ENCODE measurements at regions not wholly inside any gene's neighbourhood (a gene's known extent, or its start where the extent isn't known, plus 50 kb on each side); places are given as distances from the start of the nearest gene placed in this dataset.

DNA sequence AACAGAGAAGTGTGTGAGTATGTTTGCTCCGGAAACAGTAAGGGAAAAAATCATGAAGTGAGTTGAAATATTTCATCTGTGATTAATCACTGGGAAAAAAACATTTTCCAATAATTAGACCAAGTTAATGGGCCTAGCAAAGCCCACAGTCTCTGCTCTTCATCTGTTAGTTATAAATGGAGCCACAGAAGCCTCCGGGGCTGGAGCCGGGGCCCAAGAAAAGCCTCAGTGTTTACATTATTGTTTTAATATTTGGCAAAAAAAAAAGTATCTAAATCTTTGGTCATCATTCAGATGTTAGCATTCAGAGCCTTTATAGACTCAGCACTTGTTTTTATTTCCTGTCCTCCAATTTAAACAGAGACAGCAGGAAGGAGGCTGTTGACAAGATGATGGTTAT lies 115.0 kb downstream of the UBE2U start:
- peak overlapping the region in 1 of 5 donors; percentile 23 for H3K27ac ChIP-seq
- no peaks in the 10 kb centered on the region for H3K9me3 ChIP-seq
- TF ChIP-seq, protein P1, sequence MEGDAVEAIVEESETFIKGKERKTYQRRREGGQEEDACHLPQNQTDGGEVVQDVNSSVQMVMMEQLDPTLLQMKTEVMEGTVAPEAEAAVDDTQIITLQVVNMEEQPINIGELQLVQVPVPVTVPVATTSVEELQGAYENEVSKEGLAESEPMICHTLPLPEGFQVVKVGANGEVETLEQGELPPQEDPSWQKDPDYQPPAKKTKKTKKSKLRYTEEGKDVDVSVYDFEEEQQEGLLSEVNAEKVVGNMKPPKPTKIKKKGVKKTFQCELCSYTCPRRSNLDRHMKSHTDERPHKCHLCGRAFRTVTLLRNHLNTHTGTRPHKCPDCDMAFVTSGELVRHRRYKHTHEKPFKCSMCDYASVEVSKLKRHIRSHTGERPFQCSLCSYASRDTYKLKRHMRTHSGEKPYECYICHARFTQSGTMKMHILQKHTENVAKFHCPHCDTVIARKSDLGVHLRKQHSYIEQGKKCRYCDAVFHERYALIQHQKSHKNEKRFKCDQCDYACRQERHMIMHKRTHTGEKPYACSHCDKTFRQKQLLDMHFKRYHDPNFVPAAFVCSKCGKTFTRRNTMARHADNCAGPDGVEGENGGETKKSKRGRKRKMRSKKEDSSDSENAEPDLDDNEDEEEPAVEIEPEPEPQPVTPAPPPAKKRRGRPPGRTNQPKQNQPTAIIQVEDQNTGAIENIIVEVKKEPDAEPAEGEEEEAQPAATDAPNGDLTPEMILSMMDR (IDR thresholded peaks at IDR 0.05): no peak
- TF ChIP-seq EP300 (IDR thresholded peaks at IDR 0.05) (no peak), POLR2A (IDR thresholded peaks at IDR 0.05) (no peak), POLR2AphosphoS5 (IDR thresholded peaks at IDR 0.05) (no peak)
- H3K27me3 ChIP-seq: no peaks in the 10 kb centered on the region
- no peak for DNase-seq
- no peaks in the 10 kb centered on the region for H3K4me1 ChIP-seq
- no peak overlapping the region for H3K4me3 ChIP-seq
- WGBS, 5 donors: 55 to 80% (median 67%) methylated on average over 3 of the region's 3 CpGs
- H3K36me3 ChIP-seq: no peaks in the 10 kb centered on the region
- intact Hi-C loops (cut with DNase I; ENCODE audit: low total_unique reads): no loop called here

DNA sequence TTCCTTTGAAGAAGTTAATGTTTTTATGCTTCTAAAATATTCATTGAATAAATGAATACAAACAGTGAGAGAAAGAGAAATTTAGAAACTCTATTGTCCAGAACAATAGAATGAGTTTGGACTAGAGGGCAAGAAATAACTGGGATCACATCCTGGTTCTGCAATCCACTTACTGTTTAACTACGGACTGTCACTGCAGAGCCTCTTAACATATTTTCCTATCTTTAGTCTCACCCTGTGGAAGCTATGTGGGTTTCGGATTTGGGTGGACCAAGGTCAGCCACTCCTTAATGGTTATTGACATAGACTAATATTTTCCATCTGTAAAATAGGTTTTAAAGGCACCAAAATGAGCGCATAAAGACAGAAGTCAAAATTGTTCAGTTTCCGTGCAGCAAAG lies 116.6 kb downstream of the UBE2U start:
- intact Hi-C loops (cut with DNase I; ENCODE audit: low total_unique reads): no loop called here
- TF ChIP-seq EP300 (IDR thresholded peaks at IDR 0.05): no peak
- TF ChIP-seq, protein P1 (IDR thresholded peaks at IDR 0.05): no peak
- TF ChIP-seq POLR2A (IDR thresholded peaks at IDR 0.05): no peak
- TF ChIP-seq POLR2AphosphoS5 (IDR thresholded peaks at IDR 0.05): no peak
- Histone ChIP-seq H3K36me3 (no peaks in the 10 kb centered on the region), H3K9me3 (no peaks in the 10 kb centered on the region), H3K4me3 (no peak overlapping the region), H3K4me1 (no peaks in the 10 kb centered on the region), H3K27me3 (no peaks in the 10 kb centered on the region), H3K27ac (peak overlapping the region in 1 of 5 donors; percentile 29)
- WGBS, 5 donors: 68 to 87% (median 78%) methylated on average over 4 of the region's 4 CpGs
- DNase-seq: no peak

DNA sequence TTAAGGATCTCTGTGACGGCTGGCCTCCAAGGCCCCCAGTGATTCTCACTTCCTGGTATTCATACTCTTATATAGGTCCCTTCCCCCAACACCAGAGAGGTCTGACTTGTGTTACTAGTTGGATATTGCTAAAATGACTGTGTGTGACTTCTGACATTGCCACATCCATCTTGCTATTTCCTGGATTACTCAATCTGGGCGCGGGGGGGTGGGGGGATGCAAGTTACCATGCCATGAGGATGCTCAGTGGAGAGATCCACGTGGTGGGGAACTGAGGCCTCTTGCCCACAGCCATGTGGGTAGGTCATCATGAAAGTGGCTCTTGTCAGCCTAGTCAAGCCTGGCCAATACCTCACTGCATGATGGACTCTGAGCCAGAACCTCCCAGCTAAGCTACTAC lies 117.0 kb downstream of the UBE2U start:
- Histone ChIP-seq H3K36me3 (no peaks in the 10 kb centered on the region), H3K4me3 (no peak overlapping the region), H3K27me3 (no peaks in the 10 kb centered on the region), H3K27ac (peak overlapping the region in 3 of 5 donors; percentile 18 to 29 (median 19)), H3K9me3 (no peaks in the 10 kb centered on the region), H3K4me1 (no peaks in the 10 kb centered on the region)
- WGBS, 5 donors: 30 to 59% (median 41%) methylated on average over 4 of the region's 4 CpGs
- TF ChIP-seq POLR2AphosphoS5 (IDR thresholded peaks at IDR 0.05): no peak
- TF ChIP-seq POLR2A (IDR thresholded peaks at IDR 0.05): no peak
- TF ChIP-seq, protein P1 (IDR thresholded peaks at IDR 0.05): no peak
- no peak for TF ChIP-seq EP300 (IDR thresholded peaks at IDR 0.05)
- intact Hi-C loops (cut with DNase I; ENCODE audit: low total_unique reads): no loop called here
- no peak for DNase-seq

DNA sequence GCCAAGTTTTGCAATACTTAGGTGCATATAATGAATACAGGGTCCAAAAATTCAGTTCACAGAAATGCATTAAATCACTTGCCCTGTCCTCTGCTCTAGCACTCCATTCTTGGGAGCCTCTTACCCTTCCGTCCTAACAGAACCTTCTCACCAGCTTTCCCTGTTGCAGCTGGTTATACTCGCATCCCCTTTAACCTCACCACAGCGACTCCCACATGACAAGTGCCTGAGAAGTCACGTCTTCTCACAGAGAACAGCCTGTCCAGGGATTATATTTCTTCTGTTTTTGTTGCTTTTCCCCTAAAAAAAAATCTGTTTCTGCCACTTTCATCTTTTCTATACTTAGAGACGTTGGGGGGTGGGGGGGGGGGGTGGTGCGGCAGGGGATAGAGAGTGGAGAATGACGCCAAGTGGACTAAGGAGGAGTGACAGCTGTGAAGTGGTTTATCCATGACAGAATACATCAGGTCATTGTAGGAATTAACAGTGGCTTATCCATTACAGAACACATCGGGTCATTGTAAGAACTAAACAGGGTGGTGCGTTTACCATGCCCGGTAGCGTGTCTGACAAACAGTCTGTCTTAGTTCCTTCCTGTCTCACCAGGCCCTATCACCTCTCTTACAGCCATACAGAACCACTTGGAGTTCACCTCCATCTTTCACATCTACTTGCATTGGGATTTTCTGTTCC lies 117.6 kb downstream of the UBE2U start:
- no peaks in the 10 kb centered on the region for H3K36me3 ChIP-seq
- TF ChIP-seq, protein P1 (IDR thresholded peaks at IDR 0.05): no peak
- TF ChIP-seq POLR2AphosphoS5 (IDR thresholded peaks at IDR 0.05): peak in 1 of 3 donors; percentile 8
- no peaks in the 10 kb centered on the region for H3K4me1 ChIP-seq
- intact Hi-C loops (cut with DNase I; ENCODE audit: low total_unique reads): no loop called here
- no peaks in the 10 kb centered on the region for H3K27me3 ChIP-seq
- no peak for DNase-seq
- H3K9me3 ChIP-seq: no peaks in the 10 kb centered on the region
- no peak overlapping the region for H3K4me3 ChIP-seq
- WGBS, 5 donors: 78 to 84% (median 80%) methylated on average over 11 of the region's 11 CpGs
- peak overlapping the region in 2 of 5 donors; percentile 19 to 61 for H3K27ac ChIP-seq

All from stomach (tissue), 8 donors.